Keratinocyte (primary cell): ENCODE measurements at regions not wholly inside any gene's neighbourhood (a gene's known extent, or its start where the extent isn't known, plus 50 kb on each side); places are given as distances from the start of the nearest gene placed in this dataset.

Experiments
- DNase-seq: peaks from one replicate; pipeline ENCODE4 v3.0.0-alpha.2; 2011; ENCODE audit warnings: low read depth, missing footprints, low spot score
- FAIRE-seq: peaks from 2 replicates; lab custom pipeline; 2011; peaks lifted over from hg19 to GRCh38; lab: Jason Lieb, UNC
- H2AFZ ChIP-seq: 2 replicates; pipeline ENCODE4 v1.6.0; 2012; ENCODE audit warnings: low read length, control low read depth, inconsistent platforms; ENCODE audit not compliant: control insufficient read depth
- H3K27ac ChIP-seq: 2 replicates; pipeline ENCODE4 v1.5.1; 2011; ENCODE audit warnings: low read length; ENCODE audit not compliant: control insufficient read depth, insufficient read depth
- H3K27me3 ChIP-seq: 3 replicates; pipeline ENCODE4 v1.6.0; 2011; ENCODE audit warnings: low read length; ENCODE audit not compliant: control insufficient read depth, insufficient read depth; ENCODE audit errors: extremely low read depth
- H3K36me3 ChIP-seq, 2 experiments: 2 replicates in 1 of 2; 3 replicates in 1 of 2; pipeline ENCODE4 v1.5.1; 2011; ENCODE audit warnings: low read length in 2 of 2, mild to moderate bottlenecking in 1 of 2; ENCODE audit not compliant: control insufficient read depth in 2 of 2, insufficient read depth in 2 of 2; ENCODE audit errors: extremely low read depth in 1 of 2
- H3K4me1 ChIP-seq: 3 replicates; pipeline ENCODE4 v1.5.1; 2011; ENCODE audit warnings: low read length; ENCODE audit not compliant: control insufficient read depth, insufficient read depth; ENCODE audit errors: extremely low read depth
- H3K4me2 ChIP-seq: 3 replicates; pipeline ENCODE4 v1.6.0; 2011; ENCODE audit warnings: low read depth, low read length; ENCODE audit not compliant: control insufficient read depth, insufficient read depth; ENCODE audit errors: extremely low read depth
- H3K4me3 ChIP-seq, 3 experiments: fragments of 200-600 bp in 1 of 3; sonication (generic) in 1 of 3; 2 replicates in 2 of 3; 3 replicates in 1 of 3; pipeline ENCODE4 v1.5.1; 2011 to 2016; ENCODE audit warnings: low read length in 3 of 3, mild to moderate bottlenecking in 3 of 3, control low read depth in 2 of 3, inconsistent platforms in 1 of 3, low read depth in 1 of 3, mixed read lengths in 1 of 3, mixed run types in 1 of 3, moderate library complexity in 1 of 3; ENCODE audit not compliant: control insufficient read depth in 2 of 3, insufficient read depth in 2 of 3; ENCODE audit errors: extremely low read depth in 1 of 3
- H3K79me2 ChIP-seq: 2 replicates; pipeline ENCODE4 v1.6.0; 2012; ENCODE audit warnings: low read length; ENCODE audit not compliant: control insufficient read depth, insufficient read depth
- H3K9ac ChIP-seq: 3 replicates; pipeline ENCODE4 v1.6.0; 2011; ENCODE audit warnings: low read length; ENCODE audit not compliant: control insufficient read depth, insufficient read depth; ENCODE audit errors: extremely low read depth
- H3K9me1 ChIP-seq: 3 replicates; pipeline ENCODE4 v1.6.0; 2011; ENCODE audit warnings: low read length; ENCODE audit not compliant: control insufficient read depth, insufficient read depth; ENCODE audit errors: extremely low read depth
- H3K9me3 ChIP-seq: 2 replicates; pipeline ENCODE4 v1.5.1; 2012; ENCODE audit warnings: low read depth, low read length; ENCODE audit not compliant: control insufficient read depth
- H4K20me1 ChIP-seq: 3 replicates; pipeline ENCODE4 v1.6.0; 2011; ENCODE audit warnings: low read length; ENCODE audit not compliant: control insufficient read depth, insufficient read depth; ENCODE audit errors: extremely low read depth
- EZH2 ChIP-seq: IDR thresholded peaks from one replicate; pipeline ENCODE4 v1.6.1; 2012; ENCODE audit warnings: inconsistent platforms, mild to moderate bottlenecking, low read length, moderate library complexity
- dilution Hi-C: fragments of 300-500 bp; cut with MboI; formaldehyde crosslinking; loops from one replicate; pipeline ENCODE4 v1.7.0; 2020; ENCODE audit warnings: low sequenced_read_pairs; ENCODE audit not compliant: extremely low pct_ligation_motif_present
- TF ChIP-seq, protein P1 (sequence below), 3 experiments: IDR thresholded peaks in 1 of 3; conservative IDR thresholded peaks in 1 of 3; optimal IDR thresholded peaks in 1 of 3; 2 replicates in 2 of 3; 3 replicates in 1 of 3; pipeline versions ENCODE3 to v1.5.1; 2011; ENCODE audit warnings: low read length in 3 of 3, mild to moderate bottlenecking in 3 of 3, moderate library complexity in 2 of 3, control low read depth in 1 of 3, inconsistent platforms in 1 of 3; ENCODE audit not compliant: insufficient read depth in 2 of 3; ENCODE audit errors: extremely low read depth in 1 of 3

DNA sequence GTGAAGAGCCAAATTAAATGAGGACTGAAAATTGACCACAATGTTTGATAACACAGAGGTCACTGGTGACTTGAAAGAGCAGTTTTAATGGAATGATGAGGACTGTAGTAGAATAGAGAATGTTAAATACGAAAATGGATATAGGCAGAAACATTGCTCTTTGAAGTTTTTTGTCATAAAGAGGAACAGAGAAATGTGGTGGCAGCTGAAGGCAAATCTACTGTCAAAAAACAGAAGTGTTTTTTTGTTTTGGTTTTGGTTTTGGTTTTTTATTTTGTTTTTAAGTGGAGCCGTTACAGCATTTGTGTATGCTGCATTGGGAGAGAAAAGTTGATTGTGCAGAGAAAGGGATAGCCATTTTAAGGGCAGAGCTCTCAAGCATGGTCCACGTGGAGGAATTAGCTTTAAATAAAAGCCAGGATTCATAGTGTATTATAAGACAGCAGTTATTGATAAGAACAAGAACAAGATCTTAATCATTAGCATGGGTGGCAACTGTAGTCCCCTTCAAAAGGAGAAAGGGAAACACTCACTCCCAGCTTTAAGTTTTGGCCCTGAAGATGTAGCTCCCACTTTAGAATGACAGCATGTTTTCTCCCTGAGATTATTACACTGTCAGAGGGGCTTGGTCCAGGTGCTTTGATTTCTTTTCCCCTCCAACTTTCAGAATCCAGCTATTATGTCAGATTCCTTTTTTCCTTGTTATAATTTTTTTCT, 156.7 kb upstream of the BET1 start:
- no peak overlapping the region for H3K4me3 ChIP-seq
- no peak overlapping the region for H3K27ac ChIP-seq
- no peak overlapping the region for H2AFZ ChIP-seq
- H3K79me2 ChIP-seq = no peaks in the 10 kb centered on the region
- DNase-seq (no peak), FAIRE-seq (no peak)
- dilution Hi-C loops = no loop called here
- H3K9me3 ChIP-seq = no peaks in the 10 kb centered on the region
- peaks cover 2% of the 10 kb centered on the region for H3K4me1 ChIP-seq
- no peak overlapping the region for H3K4me2 ChIP-seq
- H3K9me1 ChIP-seq = no peaks in the 10 kb centered on the region
- no peaks in the 10 kb centered on the region for H4K20me1 ChIP-seq
- no peaks in the 10 kb centered on the region for H3K27me3 ChIP-seq
- no peak for TF ChIP-seq EZH2
- TF ChIP-seq, protein P1, sequence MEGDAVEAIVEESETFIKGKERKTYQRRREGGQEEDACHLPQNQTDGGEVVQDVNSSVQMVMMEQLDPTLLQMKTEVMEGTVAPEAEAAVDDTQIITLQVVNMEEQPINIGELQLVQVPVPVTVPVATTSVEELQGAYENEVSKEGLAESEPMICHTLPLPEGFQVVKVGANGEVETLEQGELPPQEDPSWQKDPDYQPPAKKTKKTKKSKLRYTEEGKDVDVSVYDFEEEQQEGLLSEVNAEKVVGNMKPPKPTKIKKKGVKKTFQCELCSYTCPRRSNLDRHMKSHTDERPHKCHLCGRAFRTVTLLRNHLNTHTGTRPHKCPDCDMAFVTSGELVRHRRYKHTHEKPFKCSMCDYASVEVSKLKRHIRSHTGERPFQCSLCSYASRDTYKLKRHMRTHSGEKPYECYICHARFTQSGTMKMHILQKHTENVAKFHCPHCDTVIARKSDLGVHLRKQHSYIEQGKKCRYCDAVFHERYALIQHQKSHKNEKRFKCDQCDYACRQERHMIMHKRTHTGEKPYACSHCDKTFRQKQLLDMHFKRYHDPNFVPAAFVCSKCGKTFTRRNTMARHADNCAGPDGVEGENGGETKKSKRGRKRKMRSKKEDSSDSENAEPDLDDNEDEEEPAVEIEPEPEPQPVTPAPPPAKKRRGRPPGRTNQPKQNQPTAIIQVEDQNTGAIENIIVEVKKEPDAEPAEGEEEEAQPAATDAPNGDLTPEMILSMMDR (optimal IDR thresholded peaks at IDR 0.05 in 1 of 3, IDR thresholded peaks at IDR 0.05 in 1 of 3, conservative IDR thresholded peaks at IDR 0.05 in 1 of 3; ENCODE audit: extremely low read depth in 1 of 3, insufficient read depth in 2 of 3, low read length in 3 of 3) = no peak
- H3K9ac ChIP-seq = no peak overlapping the region
- no peaks in the 10 kb centered on the region for H3K36me3 ChIP-seq

DNA sequence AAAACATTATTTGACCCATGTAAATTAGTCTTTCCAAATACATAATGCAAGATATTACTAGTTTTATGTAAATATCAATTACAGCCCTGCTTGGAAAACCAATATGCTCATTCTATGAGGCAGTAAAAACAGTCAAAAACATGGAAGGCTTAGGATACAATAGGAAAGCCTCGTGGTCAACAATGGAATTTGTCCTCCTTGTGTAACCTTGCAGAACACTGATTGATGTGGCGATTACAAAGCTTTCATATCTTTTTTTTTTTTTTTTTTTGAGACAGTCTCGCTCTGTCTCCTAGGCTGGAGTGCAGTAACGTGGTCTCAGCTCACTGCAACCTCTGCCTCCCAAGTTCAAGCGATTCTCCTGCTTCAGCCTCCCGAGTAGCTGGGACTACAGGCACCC, 157.3 kb upstream of the BET1 start:
- no peak for FAIRE-seq
- no peak overlapping the region for H3K4me2 ChIP-seq
- no peaks in the 10 kb centered on the region for H3K27me3 ChIP-seq
- no peaks in the 10 kb centered on the region for H4K20me1 ChIP-seq
- peaks cover 2% of the 10 kb centered on the region for H3K4me1 ChIP-seq
- no peak overlapping the region for H3K9ac ChIP-seq
- no peak for TF ChIP-seq EZH2
- TF ChIP-seq, protein P1 (optimal IDR thresholded peaks at IDR 0.05 in 1 of 3, IDR thresholded peaks at IDR 0.05 in 1 of 3, conservative IDR thresholded peaks at IDR 0.05 in 1 of 3; ENCODE audit: extremely low read depth in 1 of 3, insufficient read depth in 2 of 3, low read length in 3 of 3) = no peak
- H2AFZ ChIP-seq = no peak overlapping the region
- DNase-seq = no peak
- no peaks in the 10 kb centered on the region for H3K9me3 ChIP-seq
- no peaks in the 10 kb centered on the region for H3K36me3 ChIP-seq
- H3K9me1 ChIP-seq = no peaks in the 10 kb centered on the region
- H3K4me3 ChIP-seq = no peak overlapping the region
- dilution Hi-C loops = no loop called here
- no peaks in the 10 kb centered on the region for H3K79me2 ChIP-seq
- no peak overlapping the region for H3K27ac ChIP-seq
